IMR-90 (cell line): ENCODE measurements at regions not wholly inside any gene's neighbourhood (a gene's known extent, or its start where the extent isn't known, plus 50 kb on each side); places are given as distances from the start of the nearest gene placed in this dataset.
"Not testable (repeated sequence)": the region's sequence is repeated elsewhere in the genome, so short reads cannot be mapped to it uniquely, and the experiment has no call there.

ENCODE experiments used
- ATAC-seq: fragments of 200-7000 bp; cut with Tn5 transposase; 2 replicates; pipeline ENCODE4 v1.9.1; 2020; ENCODE audit warnings: low read depth, mild to moderate bottlenecking, moderate library complexity
- BruUV-seq: library from RNA; stranded (reverse); fragments of 400-500 nt; replicated peaks from 2 replicates; lab custom pipeline; 2021; lab: Mats Ljungman, UMichigan
- CTCF ChIA-PET: fragments of 300-600 bp; formaldehyde crosslinking; extraction: SDS; loops from one replicate; lab custom pipeline; 2021; ENCODE audit warnings: antibody characterized with exemption; lab: Yijun Ruan, JAX
- POLR2A ChIA-PET: fragments of 300-600 bp; sonication (Branson Sonifier 250); formaldehyde crosslinking; loops from one replicate; lab custom pipeline; 2022; ENCODE audit warnings: antibody characterized with exemption; ENCODE audit not compliant: unreplicated experiment; lab: Charles Lee
- DNase-seq: peaks from one replicate; pipeline ENCODE4 v3.0.0; 2013
- H2AFZ ChIP-seq: replicated peaks from 2 replicates; pipeline ENCODE3; 2013; ENCODE audit warnings: low read length, mild to moderate bottlenecking; ENCODE audit not compliant: poor library complexity
- H2AK5ac ChIP-seq: 2 replicates; pipeline ENCODE4 v1.6.1; 2013; ENCODE audit warnings: low read depth, low read length, inconsistent platforms
- H2AK9ac ChIP-seq: replicated peaks from 2 replicates; pipeline ENCODE3; 2013; ENCODE audit warnings: mild to moderate bottlenecking, low read depth, low read length, moderate library complexity; ENCODE audit not compliant: poor library complexity
- H2BK120ac ChIP-seq: 2 replicates; pipeline ENCODE4 v1.6.1; 2013; ENCODE audit warnings: low read depth, low read length, inconsistent platforms
- H2BK15ac ChIP-seq: 3 replicates; pipeline ENCODE4 v1.6.1; 2013; ENCODE audit warnings: low read depth, low read length, inconsistent platforms
- H2BK20ac ChIP-seq: 2 replicates; pipeline ENCODE4 v1.6.1; 2013; ENCODE audit warnings: low read depth, mild to moderate bottlenecking, inconsistent platforms, low read length, moderate library complexity
- H2BK5ac ChIP-seq: 2 replicates; pipeline ENCODE4 v1.6.1; 2013; ENCODE audit warnings: mild to moderate bottlenecking, low read depth, low read length, inconsistent platforms; ENCODE audit not compliant: poor library complexity, severe bottlenecking
- H3K14ac ChIP-seq: replicated peaks from 2 replicates; pipeline ENCODE4 v1.6.1; 2013; ENCODE audit warnings: low read depth, low read length, inconsistent platforms
- H3K18ac ChIP-seq: 2 replicates; pipeline ENCODE4 v1.6.1; 2013; ENCODE audit warnings: low read depth, low read length, control low read depth
- H3K23ac ChIP-seq: 2 replicates; pipeline ENCODE4 v1.6.1; 2013; ENCODE audit warnings: low read depth, low read length, inconsistent platforms
- H3K27ac ChIP-seq: 2 replicates; pipeline ENCODE4 v1.5.1; 2013; ENCODE audit warnings: mild to moderate bottlenecking, control low read depth, low read length; ENCODE audit not compliant: insufficient read depth
- H3K27me3 ChIP-seq: 2 replicates; pipeline ENCODE4 v1.6.1; 2013; ENCODE audit warnings: low read length; ENCODE audit not compliant: control insufficient read depth, insufficient read depth
- H3K36me3 ChIP-seq: 2 replicates; pipeline ENCODE4 v1.6.1; 2013; ENCODE audit warnings: low read length, mixed read lengths; ENCODE audit not compliant: control insufficient read depth, insufficient read depth
- H3K4ac ChIP-seq: 2 replicates; pipeline ENCODE4 v1.6.1; 2013; ENCODE audit warnings: low read depth, low read length, inconsistent platforms
- H3K4me1 ChIP-seq: 2 replicates; pipeline ENCODE4 v1.6.1; 2013; ENCODE audit warnings: low read length, mixed read lengths; ENCODE audit not compliant: control insufficient read depth, insufficient read depth
- H3K4me2 ChIP-seq: 2 replicates; pipeline ENCODE4 v1.6.1; 2013; ENCODE audit warnings: low read depth, mild to moderate bottlenecking, control low read depth, low read length, moderate library complexity
- H3K4me3 ChIP-seq: 2 replicates; pipeline ENCODE4 v1.5.1; 2013; ENCODE audit warnings: low read depth, mild to moderate bottlenecking, control low read depth, low read length, moderate library complexity; ENCODE audit not compliant: insufficient read depth
- H3K56ac ChIP-seq: 2 replicates; pipeline ENCODE4 v1.6.1; 2013; ENCODE audit warnings: low read length, inconsistent platforms; ENCODE audit not compliant: insufficient read depth; ENCODE audit errors: extremely low read depth
- H3K79me1 ChIP-seq, 2 experiments: 2 replicates each; pipeline ENCODE4 v1.6.1; 2013; ENCODE audit warnings: low read length in 2 of 2, inconsistent platforms in 1 of 2, low read depth in 1 of 2
- H3K9ac ChIP-seq: 2 replicates; pipeline ENCODE4 v1.6.1; 2013; ENCODE audit warnings: low read depth, low read length, control low read depth
- H3K9me1 ChIP-seq: 2 replicates; pipeline ENCODE4 v1.6.1; 2013; ENCODE audit warnings: low read length, inconsistent platforms; ENCODE audit not compliant: insufficient read depth
- H3K9me3 ChIP-seq: 2 replicates; pipeline ENCODE4 v1.6.1; 2013; ENCODE audit warnings: low read length; ENCODE audit not compliant: control insufficient read depth, insufficient read depth
- H4K20me1 ChIP-seq: 2 replicates; pipeline ENCODE4 v1.6.1; 2013; ENCODE audit warnings: low read length, inconsistent platforms; ENCODE audit not compliant: insufficient read depth
- H4K5ac ChIP-seq: 2 replicates; pipeline ENCODE4 v1.6.1; 2013; ENCODE audit warnings: mild to moderate bottlenecking, low read depth, low read length, control low read depth
- H4K8ac ChIP-seq, 2 experiments: 2 replicates each; pipeline ENCODE4 v1.6.1; 2013; ENCODE audit warnings: low read depth in 2 of 2, low read length in 2 of 2, control low read depth in 1 of 2, inconsistent platforms in 1 of 2
- H4K91ac ChIP-seq: 2 replicates; pipeline ENCODE4 v1.6.1; 2013; ENCODE audit warnings: low read depth, low read length, inconsistent platforms; ENCODE audit not compliant: insufficient read depth
- RFX5 ChIP-seq: IDR thresholded peaks from 2 replicates; pipeline ENCODE4 v1.8.0; 2012; ENCODE audit warnings: low read depth, mild to moderate bottlenecking, low read length, moderate library complexity
- WGBS, 2 experiments: methylation state at CpG; one replicate each; pipeline versions ENCODE4 v1.1.5 to v1.1.7; 2013; ENCODE audit warnings: missing lambda C conversion rate in 2 of 2; ENCODE audit not compliant: insufficient read length in 1 of 2; ENCODE audit errors: extremely low coverage in 2 of 2; 5-methylcytosine and 5-hydroxymethylcytosine counted together
- dilution Hi-C: fragments of 300-500 bp; cut with HindIII; formaldehyde crosslinking; loops from one replicate; pipeline ENCODE4 v1.14.3; 2018; ENCODE audit warnings: low sequenced_read_pairs; ENCODE audit not compliant: unreplicated experiment
- in situ Hi-C: fragments of 300-500 bp; cut with MboI; formaldehyde crosslinking; loops from 3 replicates; pipeline ENCODE4 v1.14.3; 2019; ENCODE audit warnings: low sequenced_read_pairs, inconsistent platforms, mixed read lengths
- intact Hi-C: fragments of 100-400 bp; cut with micrococcal nuclease; formaldehyde crosslinking; loops from 2 replicates; pipeline ENCODE4 v1.10.0; 2022
- TF ChIP-seq, protein P1 (sequence below): conservative IDR thresholded peaks from 2 replicates; pipeline ENCODE4 v1.5.1; 2012; ENCODE audit warnings: mild to moderate bottlenecking, low read depth, low read length, improper control_type of control experiment

DNA sequence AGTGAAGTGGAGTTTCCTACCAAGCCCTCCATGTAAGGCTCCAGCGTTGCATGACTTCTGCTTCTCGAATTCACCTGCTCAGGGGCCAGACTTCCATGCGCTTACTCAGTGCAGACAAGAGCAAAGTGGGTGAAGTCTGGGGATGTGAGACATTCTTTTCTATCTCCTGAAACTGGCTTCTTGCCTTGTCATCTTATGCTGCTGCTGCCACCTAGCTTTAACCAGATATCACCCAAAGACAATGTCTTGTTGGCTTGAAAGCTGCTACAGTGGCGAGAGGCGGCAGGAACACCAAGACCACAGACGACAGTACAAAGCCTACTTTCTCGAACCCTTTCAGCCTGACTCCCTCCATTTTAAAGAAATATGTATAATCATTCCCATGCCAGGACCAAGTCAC lies 103.6 kb upstream of the ADGRG2 start:
- no peak overlapping the region for H3K56ac ChIP-seq
- H2BK5ac ChIP-seq = no peak overlapping the region
- in situ Hi-C loops = no loop called here
- H3K18ac ChIP-seq = no peak overlapping the region
- dilution Hi-C loops = no loop called here
- no TSS peak for BruUV-seq
- H3K27ac ChIP-seq = no peak overlapping the region
- no peak overlapping the region for H3K14ac ChIP-seq
- ChIA-PET CTCF (no interaction called here), POLR2A (no interaction called here)
- no peak overlapping the region for H4K5ac ChIP-seq
- no peak overlapping the region for H3K4me3 ChIP-seq
- H2AK5ac ChIP-seq = no peak overlapping the region
- no peaks in the 10 kb centered on the region for H4K20me1 ChIP-seq
- H2AFZ ChIP-seq = no peak overlapping the region
- TF ChIP-seq, protein P1, sequence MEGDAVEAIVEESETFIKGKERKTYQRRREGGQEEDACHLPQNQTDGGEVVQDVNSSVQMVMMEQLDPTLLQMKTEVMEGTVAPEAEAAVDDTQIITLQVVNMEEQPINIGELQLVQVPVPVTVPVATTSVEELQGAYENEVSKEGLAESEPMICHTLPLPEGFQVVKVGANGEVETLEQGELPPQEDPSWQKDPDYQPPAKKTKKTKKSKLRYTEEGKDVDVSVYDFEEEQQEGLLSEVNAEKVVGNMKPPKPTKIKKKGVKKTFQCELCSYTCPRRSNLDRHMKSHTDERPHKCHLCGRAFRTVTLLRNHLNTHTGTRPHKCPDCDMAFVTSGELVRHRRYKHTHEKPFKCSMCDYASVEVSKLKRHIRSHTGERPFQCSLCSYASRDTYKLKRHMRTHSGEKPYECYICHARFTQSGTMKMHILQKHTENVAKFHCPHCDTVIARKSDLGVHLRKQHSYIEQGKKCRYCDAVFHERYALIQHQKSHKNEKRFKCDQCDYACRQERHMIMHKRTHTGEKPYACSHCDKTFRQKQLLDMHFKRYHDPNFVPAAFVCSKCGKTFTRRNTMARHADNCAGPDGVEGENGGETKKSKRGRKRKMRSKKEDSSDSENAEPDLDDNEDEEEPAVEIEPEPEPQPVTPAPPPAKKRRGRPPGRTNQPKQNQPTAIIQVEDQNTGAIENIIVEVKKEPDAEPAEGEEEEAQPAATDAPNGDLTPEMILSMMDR = 0 out of 2 replicates have a peak, but pooled peaks have one; percentile 9
- TF ChIP-seq RFX5 = no peak
- H3K79me1 ChIP-seq = no peaks in the 10 kb centered on the region
- intact Hi-C loops = no loop called here
- H3K36me3 ChIP-seq = no peaks in the 10 kb centered on the region
- H3K4me1 ChIP-seq = no peaks in the 10 kb centered on the region
- no peak overlapping the region for H2AK9ac ChIP-seq
- H2BK15ac ChIP-seq = no peak overlapping the region
- H3K9me3 ChIP-seq = peaks cover 2% of the 10 kb centered on the region; the same call in 1 of the 2 replicates
- no peak overlapping the region for H3K4ac ChIP-seq
- H3K4me2 ChIP-seq = no peak overlapping the region
- no peak overlapping the region for H4K91ac ChIP-seq
- no peak overlapping the region for H4K8ac ChIP-seq
- no peak overlapping the region for H3K23ac ChIP-seq
- H3K9ac ChIP-seq = no peak overlapping the region
- no peak for ATAC-seq
- DNase-seq = peak; percentile 1
- H3K27me3 ChIP-seq = no peaks in the 10 kb centered on the region
- H2BK20ac ChIP-seq = no peak overlapping the region
- H2BK120ac ChIP-seq = no peak overlapping the region
- WGBS, 2 experiments = no CpG with 5 or more reads among the region's 7 CpGs
- no peaks in the 10 kb centered on the region for H3K9me1 ChIP-seq

GRCh38 chrX:19229896-19230295 lies 107.6 kb upstream of the ADGRG2 start:
- H3K4ac ChIP-seq, H3K18ac ChIP-seq, H3K27me3 ChIP-seq, ATAC-seq, dilution Hi-C loops, POLR2A ChIA-PET, in situ Hi-C loops, H2BK20ac ChIP-seq, H2BK5ac ChIP-seq, H3K23ac ChIP-seq, CTCF ChIA-PET, H3K4me3 ChIP-seq, H4K8ac ChIP-seq, BruUV-seq, H3K4me2 ChIP-seq, H2AK9ac ChIP-seq, H3K14ac ChIP-seq, H2AK5ac ChIP-seq, H3K9me1 ChIP-seq, H3K36me3 ChIP-seq, H4K91ac ChIP-seq, H2BK15ac ChIP-seq, H3K56ac ChIP-seq, H3K4me1 ChIP-seq, H3K27ac ChIP-seq, DNase-seq, H2BK120ac ChIP-seq, H4K20me1 ChIP-seq, H3K79me1 ChIP-seq, H4K5ac ChIP-seq, H3K9ac ChIP-seq, H3K9me3 ChIP-seq, H2AFZ ChIP-seq, intact Hi-C loops: not testable (repeated sequence)
- no CpG with 5 or more reads among the region's 4 CpGs for WGBS, 2 experiments
